ENCODE measurements at regions not wholly inside any gene's neighbourhood (a gene's known extent, or its start where the extent isn't known, plus 50 kb on each side); places are given as distances from the start of the nearest gene placed in this dataset.
"Not testable (repeated sequence)": the region's sequence is repeated elsewhere in the genome, so short reads cannot be mapped to it uniquely, and the experiment has no call there.

DNA sequence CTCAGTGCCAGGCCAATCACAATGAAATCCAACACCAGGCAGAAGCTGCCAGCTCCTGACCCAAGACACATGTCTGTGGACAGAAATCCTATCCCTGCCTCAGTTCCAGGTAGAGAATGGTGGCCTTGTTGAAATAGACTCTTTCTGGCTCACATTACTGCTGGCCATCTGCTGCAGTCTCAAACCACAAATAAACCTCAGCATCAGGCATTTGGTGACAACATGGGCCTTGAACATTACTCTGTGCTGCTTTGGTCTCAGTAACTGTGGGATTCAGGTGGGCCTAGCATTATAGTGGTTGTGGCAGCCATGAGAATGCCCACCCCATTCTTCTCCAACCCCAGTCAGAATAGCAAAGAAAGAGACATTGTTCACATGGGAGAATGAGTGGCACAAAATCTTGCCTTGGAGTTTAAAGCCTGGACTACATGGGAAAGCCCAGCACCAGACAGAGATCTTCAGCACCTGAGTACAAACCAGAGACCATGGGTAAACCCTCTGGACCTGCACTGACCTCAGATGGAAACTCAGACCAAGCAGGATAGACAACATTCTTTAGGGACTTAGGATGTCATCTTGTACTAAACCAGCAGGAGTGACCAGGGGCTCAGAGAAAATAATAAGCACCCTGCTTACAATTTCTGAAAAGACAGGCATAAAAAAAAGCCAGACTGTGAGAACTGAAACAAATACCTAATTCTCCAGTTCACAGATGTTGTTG, 50.4 kb upstream of the TRAM1L1 start:
- Histone ChIP-seq H4K20me1 (ENCODE audit: insufficient read depth, low read length) (no peaks in the 10 kb centered on the region), H3K36me3 (ENCODE audit: insufficient read depth, low read length) (no peaks in the 10 kb centered on the region), H3K4me2 (ENCODE audit: low read length) (no peak overlapping the region), H3K9me3 (ENCODE audit: low read length) (no peaks in the 10 kb centered on the region), H3K9me2 (ENCODE audit: insufficient read depth, low read length) (no peaks in the 10 kb centered on the region), H3K4me3 (ENCODE audit: low read depth, low read length, poor library complexity, severe bottlenecking) (no peak overlapping the region), H3K4me1 (ENCODE audit: insufficient read depth, low read length, poor library complexity, severe bottlenecking) (no peaks in the 10 kb centered on the region), H2AFZ (ENCODE audit: low read length) (no peak overlapping the region), H3K27ac (ENCODE audit: low read depth, low read length, poor library complexity, severe bottlenecking) (no peak overlapping the region), H3K79me2 (ENCODE audit: insufficient read depth, low read depth, low read length) (no peaks in the 10 kb centered on the region)
- intact Hi-C loops (cut with micrococcal nuclease; ENCODE audit: unreplicated experiment), result no loop called here
- DNase-seq (ENCODE audit: low spot score), result no peak
- ChIA-PET CTCF (ENCODE audit: unreplicated experiment) (no interaction called here), POLR2A (interaction anchor here (0.9 kb wide), 1 partner anchor 27 kb away, joined by 3 read pairs; no protein-coding TSS in a partner anchor)
- TF ChIP-seq, protein P1, sequence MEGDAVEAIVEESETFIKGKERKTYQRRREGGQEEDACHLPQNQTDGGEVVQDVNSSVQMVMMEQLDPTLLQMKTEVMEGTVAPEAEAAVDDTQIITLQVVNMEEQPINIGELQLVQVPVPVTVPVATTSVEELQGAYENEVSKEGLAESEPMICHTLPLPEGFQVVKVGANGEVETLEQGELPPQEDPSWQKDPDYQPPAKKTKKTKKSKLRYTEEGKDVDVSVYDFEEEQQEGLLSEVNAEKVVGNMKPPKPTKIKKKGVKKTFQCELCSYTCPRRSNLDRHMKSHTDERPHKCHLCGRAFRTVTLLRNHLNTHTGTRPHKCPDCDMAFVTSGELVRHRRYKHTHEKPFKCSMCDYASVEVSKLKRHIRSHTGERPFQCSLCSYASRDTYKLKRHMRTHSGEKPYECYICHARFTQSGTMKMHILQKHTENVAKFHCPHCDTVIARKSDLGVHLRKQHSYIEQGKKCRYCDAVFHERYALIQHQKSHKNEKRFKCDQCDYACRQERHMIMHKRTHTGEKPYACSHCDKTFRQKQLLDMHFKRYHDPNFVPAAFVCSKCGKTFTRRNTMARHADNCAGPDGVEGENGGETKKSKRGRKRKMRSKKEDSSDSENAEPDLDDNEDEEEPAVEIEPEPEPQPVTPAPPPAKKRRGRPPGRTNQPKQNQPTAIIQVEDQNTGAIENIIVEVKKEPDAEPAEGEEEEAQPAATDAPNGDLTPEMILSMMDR (conservative IDR thresholded peaks at IDR 0.05; ENCODE audit: low read length), result no peak
- no peak for TF ChIP-seq EZH2phosphoT487 (IDR thresholded peaks at IDR 0.05; ENCODE audit: borderline replicate concordance, low read depth, low read length)
- no TSS peak for BruUV-seq (replicated peaks)

DNA sequence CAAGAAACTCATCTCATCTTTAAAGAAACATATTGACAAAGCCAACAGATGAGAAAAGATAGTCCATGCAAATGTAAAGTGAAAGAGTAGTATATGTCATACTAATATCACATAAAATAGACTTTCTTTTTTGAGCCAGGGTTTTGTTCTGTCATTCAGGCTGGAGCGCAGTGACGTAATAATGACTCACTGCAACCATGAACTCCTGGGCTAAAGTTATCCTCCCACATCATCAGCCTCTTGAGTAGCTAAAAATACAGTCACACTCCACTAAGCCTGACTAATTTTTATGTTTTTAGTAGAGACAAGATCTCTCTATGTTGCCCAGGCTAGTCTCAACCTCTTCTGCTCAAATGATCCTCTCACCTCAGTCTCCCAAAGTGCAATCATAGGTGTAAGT, 51.8 kb upstream of the TRAM1L1 start:
- H2AFZ ChIP-seq (ENCODE audit: low read length), result no peak overlapping the region
- H3K9me2 ChIP-seq (ENCODE audit: insufficient read depth, low read length), result no peaks in the 10 kb centered on the region
- DNase-seq (ENCODE audit: low spot score), result no peak
- no peak overlapping the region for H3K4me3 ChIP-seq (ENCODE audit: low read depth, low read length, poor library complexity, severe bottlenecking)
- no peaks in the 10 kb centered on the region for H3K9me3 ChIP-seq (ENCODE audit: low read length)
- POLR2A ChIA-PET, result no interaction called here
- CTCF ChIA-PET (ENCODE audit: unreplicated experiment), result no interaction called here
- H4K20me1 ChIP-seq (ENCODE audit: insufficient read depth, low read length), result no peaks in the 10 kb centered on the region
- H3K36me3 ChIP-seq (ENCODE audit: insufficient read depth, low read length), result no peaks in the 10 kb centered on the region
- no peak for TF ChIP-seq EZH2phosphoT487 (IDR thresholded peaks at IDR 0.05; ENCODE audit: borderline replicate concordance, low read depth, low read length)
- TF ChIP-seq, protein P1 (conservative IDR thresholded peaks at IDR 0.05; ENCODE audit: low read length), result no peak
- no peak overlapping the region for H3K27ac ChIP-seq (ENCODE audit: low read depth, low read length, poor library complexity, severe bottlenecking)
- BruUV-seq (replicated peaks), result no TSS peak
- H3K79me2 ChIP-seq (ENCODE audit: insufficient read depth, low read depth, low read length), result no peaks in the 10 kb centered on the region
- intact Hi-C loops (cut with micrococcal nuclease; ENCODE audit: unreplicated experiment), result no loop called here
- H3K4me1 ChIP-seq (ENCODE audit: insufficient read depth, low read length, poor library complexity, severe bottlenecking), result no peaks in the 10 kb centered on the region
- H3K4me2 ChIP-seq (ENCODE audit: low read length), result no peak overlapping the region

DNA sequence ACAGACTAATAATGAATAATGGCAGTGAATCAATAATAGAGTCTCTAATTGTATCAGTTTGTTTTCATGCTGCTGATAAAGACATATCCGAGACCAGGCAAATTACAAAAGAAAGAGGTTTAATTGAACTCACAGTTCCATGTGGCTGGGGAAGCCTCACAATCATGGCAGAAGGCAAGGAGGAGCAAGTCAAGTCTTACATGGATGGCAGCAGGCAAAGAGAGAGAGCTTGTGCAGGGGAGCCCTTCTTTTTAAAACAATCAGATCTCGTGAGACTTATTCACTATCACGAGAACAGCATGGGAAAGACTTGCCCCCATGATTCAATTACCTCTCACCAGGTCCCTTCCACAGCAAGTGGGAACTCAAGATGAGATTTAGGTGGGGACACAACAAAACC, 53.4 kb upstream of the TRAM1L1 start:
- H3K36me3 ChIP-seq (ENCODE audit: insufficient read depth, low read length); H2AFZ ChIP-seq (ENCODE audit: low read length); intact Hi-C loops (cut with micrococcal nuclease; ENCODE audit: unreplicated experiment); POLR2A ChIA-PET; BruUV-seq (replicated peaks); DNase-seq (ENCODE audit: low spot score); CTCF ChIA-PET (ENCODE audit: unreplicated experiment); H3K9me2 ChIP-seq (ENCODE audit: insufficient read depth, low read length); H3K9me3 ChIP-seq (ENCODE audit: low read length); H3K4me2 ChIP-seq (ENCODE audit: low read length); H4K20me1 ChIP-seq (ENCODE audit: insufficient read depth, low read length); H3K27ac ChIP-seq (ENCODE audit: low read depth, low read length, poor library complexity, severe bottlenecking); H3K4me3 ChIP-seq (ENCODE audit: low read depth, low read length, poor library complexity, severe bottlenecking); H3K4me1 ChIP-seq (ENCODE audit: insufficient read depth, low read length, poor library complexity, severe bottlenecking); H3K79me2 ChIP-seq (ENCODE audit: insufficient read depth, low read depth, low read length): not testable (repeated sequence)
